Renal cortical epithelial cell (primary cell): ENCODE measurements at regions not wholly inside any gene's neighbourhood (a gene's known extent, or its start where the extent isn't known, plus 50 kb on each side); places are given as distances from the start of the nearest gene placed in this dataset.
A peak's percentile ranks its signal among the peaks of the same experiment; 100 is the strongest.

Source experiments
- DNase-seq: peaks from one replicate; pipeline ENCODE4 v3.0.0-alpha.2; 2011; ENCODE audit warnings: low read depth

DNA sequence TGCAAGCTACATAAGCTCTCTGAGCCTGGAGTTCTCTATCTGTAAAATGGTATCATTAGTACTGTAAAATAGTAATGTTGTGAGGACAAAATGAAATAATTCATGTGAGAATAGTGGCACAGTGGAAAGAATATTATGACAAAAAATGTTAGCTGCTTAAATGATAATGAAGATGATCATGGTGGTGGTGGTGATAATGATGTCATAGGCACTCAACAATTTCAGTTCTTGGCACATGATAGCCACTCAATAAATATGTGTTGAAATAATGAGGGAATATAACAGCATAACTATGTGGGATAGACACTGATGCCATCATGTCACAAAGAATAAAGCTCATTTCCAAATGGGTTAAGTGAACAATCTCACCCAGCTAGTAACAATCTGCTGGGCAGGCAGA lies 736.3 kb downstream of the EFNB2 start:
- no peak for DNase-seq

DNA sequence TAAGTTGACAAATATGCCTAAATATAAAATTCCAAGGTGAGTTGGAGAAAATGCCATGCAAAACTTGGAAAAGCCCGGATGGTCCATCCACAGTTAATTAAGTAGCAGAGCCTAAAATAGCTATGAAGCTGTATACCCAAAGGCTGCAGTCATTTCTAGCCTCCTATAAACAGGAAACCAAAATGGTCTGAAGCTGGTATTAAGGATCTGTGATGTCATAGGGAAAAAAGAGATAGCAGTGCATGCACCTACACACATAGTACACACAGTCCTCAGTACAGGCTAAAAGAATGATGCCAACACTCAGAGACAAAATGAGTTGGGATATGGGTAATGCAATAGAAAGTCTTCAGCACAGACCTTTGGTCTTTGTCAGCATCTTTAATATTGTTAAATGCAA lies 736.9 kb downstream of the EFNB2 start:
- no peak for DNase-seq

DNA sequence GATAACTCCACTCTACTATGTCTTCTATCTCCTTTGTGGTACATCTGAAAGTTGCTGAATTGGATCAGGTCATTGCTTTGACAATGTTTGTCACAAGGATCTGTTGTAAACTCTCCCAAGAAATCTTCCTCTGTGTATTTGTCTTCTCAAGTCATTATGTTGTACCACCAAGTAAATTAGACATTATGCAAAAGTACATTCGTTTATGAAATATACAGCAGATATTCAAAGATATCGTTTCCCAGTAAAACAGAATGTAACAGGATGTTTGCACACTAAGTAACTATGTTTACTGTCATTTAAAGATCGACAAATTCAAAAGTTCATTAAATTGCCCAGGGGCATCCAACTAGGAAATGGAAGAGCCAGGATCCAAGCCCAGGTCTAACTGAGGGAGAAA lies 739.4 kb downstream of the EFNB2 start:
- no peak for DNase-seq

DNA sequence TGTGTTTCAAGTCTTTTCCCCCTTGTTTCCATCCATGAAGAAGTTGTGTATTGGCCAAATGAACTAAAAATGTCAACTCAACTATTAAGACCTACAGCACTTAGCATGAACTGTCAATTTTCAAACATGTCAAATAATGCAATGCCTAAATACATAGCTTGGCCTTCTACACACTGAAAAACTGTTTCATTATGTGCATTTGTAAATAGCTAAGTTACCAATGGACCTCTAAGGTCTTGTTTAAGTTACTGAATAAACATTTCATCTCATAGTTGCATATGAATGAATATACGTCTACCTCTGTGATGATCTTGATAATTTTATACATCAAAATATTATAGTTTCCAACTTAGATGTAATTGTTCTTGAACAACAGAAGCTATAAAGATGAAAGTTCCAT lies 744.5 kb downstream of the EFNB2 start:
- no peak for DNase-seq

DNA sequence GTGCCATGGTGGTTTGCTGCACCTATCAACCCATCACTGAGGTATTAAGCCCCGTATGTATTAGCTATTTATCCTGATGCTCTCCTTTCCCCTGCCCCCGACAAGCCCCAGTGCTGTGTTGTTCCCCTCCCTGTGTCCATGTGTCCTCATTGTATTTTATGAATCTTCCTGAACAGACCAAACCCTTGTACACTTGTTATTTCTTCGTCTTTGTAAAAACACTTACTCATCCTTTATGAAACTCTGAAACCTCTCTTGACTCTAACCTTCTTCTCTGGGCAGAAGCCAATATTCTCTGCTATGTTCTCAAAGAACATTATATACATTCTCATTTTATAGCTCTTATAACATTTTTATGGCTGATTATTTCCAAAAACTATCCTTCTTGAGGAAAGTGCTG lies 746.9 kb downstream of the EFNB2 start:
- no peak for DNase-seq

DNA sequence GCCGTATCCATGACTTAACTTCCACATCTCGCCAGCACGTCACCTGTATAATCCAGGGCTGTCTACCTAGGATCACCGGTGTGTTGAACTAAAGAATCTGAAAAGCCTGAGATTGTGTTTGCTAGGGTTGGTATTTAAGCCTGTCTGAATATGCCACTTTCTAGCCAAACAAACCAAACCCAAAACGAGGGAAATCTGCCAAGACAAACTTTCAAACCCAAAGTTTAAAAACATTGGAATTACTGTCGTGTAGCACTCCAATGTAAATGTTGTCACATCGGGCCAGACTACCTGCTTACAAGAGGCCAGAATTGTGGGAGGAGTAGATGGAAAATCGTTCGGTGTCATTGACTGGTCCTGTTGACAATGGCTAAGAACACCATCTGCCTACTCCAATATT lies 747.8 kb downstream of the EFNB2 start:
- no peak for DNase-seq

DNA sequence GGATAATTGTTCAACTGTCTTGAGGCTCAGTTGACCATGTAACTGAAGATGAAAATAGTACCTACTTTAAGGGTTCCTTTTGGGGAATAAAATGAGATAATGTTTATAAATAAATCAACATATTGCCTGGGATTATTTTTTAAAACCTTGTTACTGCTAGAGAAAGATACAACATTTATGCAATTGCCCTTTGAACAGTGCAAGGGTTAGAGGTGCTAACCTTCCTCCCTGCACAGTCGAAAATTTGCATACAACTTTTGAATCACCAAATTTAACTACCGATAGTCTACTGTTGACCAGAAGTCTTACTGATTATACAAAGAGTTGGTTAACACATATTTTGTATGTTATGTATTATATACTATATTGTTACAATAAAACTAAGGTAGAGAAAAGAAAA lies 750.0 kb downstream of the EFNB2 start:
- no peak for DNase-seq

DNA sequence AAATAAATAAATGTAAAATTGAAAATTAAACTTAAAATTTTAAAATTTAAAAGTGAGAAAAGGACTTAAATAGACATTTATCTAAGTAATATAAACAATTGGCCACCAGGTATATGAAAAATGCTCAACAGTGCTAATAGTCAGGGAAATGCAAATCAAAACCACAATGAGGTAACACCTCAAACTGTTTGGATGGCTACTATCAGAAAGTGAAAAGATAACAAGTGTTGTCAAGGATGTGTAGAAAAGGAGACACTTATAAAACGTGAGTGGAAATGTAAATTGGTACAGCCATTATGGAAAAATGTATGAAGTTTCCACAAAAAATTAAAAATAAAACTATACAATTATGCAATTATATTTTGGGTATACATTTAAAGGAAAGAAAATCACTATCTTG lies 752.2 kb downstream of the EFNB2 start:
- no peak for DNase-seq

DNA sequence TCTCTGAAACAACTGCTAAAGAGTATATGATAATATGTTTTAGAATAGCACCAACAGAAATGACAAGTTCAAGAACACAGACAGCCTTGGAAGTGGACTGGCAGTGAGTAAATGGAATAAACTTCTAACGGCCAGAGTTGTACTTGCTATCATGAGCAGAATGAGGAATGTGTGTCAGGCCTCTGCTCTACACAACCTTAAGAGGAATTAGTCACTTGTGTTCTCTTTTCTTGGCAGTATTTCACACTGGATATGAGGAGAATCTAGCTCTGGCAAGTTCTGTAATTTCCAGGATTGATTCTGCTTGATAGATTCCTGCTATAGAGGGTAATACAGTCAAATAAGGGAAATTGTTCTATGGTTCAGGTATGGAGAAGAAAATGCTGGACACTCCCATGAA lies 757.3 kb downstream of the EFNB2 start:
- peak; percentile 91 for DNase-seq

DNA sequence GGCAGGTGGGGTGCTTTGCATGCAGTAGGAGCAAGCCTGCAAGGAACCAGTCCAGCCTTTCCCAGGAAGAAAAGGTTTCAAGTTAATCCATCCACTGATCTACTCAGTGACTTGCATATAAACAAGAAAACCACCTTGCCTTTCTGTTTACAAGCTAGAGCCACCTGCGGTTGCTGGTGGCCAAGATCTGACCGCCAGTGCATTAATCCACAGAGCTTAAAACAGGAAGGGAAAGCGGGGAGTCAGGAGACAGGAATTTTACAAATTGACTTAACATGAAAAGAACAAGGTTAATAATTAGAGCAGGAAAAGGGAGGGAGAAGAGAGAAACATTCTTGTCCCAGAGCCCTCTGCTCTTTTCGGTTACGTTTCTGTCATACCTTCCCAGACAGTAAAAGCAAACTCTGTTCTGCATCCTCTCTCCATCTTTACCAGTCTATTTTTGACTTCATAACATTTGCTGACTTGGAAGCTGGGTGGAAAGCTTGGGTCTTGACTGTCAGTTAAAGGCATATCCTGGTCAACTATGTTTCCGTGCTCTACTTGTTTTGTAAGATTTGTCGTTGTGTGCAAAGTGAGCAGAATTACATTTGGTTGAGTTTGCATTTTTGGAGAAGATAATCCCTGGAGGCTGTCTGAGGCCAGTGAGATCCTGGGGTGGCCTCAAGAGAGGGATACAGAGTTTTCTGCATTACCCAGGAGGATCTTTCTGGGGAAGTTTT lies 760.6 kb downstream of the EFNB2 start:
- peak; percentile 100 for DNase-seq

DNA sequence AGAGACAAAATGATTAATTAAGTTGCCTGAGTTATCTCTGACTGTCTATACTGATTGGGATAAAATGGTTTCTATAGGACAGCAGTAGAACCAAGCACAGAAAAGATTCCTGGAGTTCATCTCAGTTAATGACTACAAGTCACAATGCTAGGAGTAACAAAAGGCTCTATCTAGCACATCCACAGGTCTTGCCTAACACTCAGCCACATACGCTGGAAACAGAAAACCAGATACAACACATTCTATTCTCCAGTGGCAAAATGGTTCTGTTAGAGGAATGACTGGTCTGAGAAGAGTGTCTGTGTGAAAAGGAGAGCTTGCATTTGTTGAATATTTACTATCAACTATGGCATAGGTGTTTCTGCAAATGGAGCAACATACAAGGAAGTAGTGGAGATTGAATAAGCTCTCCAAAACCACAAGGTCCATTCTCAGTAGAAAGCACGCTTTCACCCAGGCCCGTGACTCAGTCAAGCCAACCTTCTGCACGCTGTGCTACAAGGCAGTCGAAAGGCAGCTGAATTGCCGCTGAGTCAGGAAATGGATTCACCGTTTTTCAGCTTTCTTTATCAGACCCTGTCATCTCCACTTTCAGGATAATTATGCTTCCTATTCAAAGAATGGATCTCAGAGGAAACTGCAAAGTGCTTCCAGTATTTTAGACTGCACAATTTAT lies 761.5 kb downstream of the EFNB2 start:
- peak; percentile 99 for DNase-seq

DNA sequence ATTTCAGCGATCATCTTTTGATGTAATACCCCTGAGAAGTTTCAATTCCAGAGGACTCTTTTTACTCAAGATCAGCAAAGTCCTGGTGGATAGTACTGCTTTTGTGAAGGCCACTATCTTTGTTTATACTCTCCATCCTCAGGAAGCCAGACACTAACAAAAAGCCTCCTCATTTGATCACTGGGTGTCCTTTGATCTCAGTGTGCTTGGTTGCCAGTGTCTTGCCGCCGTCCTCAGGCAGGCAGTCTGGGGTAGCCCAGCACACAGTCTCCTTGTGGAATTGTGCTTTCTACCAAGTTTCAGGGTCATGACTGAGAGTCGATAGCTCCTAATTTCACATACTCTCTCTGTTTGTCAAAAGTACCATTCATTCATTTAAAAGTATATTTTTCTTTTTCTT lies 762.2 kb downstream of the EFNB2 start:
- DNase-seq, result no peak

DNA sequence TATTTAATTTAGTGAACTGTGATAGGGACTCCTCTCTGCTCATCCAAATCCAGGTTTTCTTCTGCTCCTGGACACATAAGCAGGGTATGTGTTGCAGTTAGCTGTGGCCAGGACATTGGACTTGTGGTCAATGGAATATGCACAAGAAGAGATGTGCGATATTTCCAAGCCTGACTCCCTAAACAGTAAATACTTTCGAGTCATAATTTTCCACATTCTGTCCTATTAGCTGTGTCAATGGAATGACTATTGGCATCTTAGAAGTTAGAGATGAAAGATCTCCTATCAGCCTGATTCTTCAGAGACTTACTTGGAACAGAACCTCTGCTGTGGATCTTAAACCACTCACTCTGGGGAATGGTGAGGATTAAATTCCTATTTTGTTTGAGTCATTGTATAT lies 771.0 kb downstream of the EFNB2 start:
- DNase-seq, result peak; percentile 28

DNA sequence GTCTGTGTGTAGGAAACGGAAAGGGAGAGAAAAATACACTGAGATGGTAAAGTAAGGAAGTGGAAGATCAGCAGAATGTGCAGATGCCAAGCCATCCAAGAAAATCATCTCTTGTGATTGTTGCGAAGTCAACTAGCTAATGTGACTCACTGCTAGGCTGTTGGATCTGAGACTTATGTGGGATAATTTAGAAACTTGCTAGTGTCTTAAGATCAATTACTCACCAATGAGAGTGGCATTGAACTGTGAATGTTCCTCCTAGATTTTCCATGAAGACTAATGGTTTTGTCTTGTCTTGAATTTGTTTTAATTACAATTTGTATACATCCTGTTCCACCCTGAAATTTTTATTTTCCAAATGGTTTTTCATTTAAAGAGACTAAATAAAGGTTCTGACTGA lies 771.6 kb downstream of the EFNB2 start:
- peak; percentile 85 for DNase-seq

DNA sequence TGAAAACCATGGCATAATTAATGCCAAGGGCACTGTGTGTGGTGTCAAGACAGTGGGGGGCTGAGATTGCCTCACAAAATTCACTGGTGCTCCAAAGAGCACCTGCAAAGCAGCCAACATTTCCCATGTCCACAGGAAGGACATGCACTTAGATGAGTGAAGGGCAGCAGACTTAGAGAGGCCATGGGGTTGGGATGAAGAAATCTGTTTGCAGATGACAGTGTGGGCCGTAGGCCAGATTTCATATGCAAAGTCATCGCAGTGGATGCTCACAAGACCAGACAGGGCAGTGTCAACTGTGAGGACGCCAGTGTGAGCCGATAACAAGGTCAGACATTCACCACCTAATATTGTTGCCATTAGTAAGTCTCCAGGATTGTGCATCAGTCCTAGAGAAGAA lies 773.4 kb downstream of the EFNB2 start:
- DNase-seq, result no peak

DNA sequence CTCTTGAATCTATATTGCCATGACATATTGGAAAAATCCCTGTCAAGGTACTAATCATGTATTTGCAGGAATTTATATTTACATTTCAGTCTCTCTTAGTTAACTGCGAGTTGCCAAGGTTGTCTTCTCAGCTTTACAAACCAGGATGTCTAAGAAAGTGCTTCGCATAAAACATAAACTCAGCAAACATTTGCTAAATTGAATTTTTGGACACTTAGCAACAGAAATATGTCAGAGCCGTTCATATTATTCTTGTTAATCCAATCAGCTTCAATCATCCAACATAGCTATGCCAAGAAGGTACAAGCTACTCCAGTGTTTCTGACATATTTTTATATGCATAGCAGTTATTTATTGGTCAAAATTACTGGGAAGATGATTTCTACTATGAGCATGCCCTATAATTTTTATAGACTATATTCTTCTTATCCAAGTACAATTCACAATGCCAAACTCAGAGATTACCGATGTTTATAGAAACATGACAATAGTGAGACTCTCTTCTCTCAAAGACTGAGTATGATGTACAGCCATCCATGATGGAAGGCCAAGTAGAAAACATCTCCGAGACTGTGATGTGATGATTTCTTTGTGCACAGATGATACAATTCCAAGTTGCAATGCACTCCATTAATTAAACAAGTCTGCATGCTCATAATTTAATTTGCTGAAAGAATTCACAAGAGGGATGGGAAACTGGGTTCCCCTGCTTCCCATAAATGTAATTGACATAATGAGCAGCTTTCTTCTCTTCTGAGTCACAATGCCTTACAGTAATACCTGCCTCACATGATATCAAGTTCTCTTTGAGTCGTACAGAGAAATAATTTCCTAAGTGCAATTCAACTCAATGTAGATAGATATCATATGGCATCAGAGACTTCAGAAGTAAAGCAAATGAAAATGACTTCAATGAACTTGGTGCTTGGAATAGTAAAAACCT lies 776.3 kb downstream of the EFNB2 start:
- no peak for DNase-seq

DNA sequence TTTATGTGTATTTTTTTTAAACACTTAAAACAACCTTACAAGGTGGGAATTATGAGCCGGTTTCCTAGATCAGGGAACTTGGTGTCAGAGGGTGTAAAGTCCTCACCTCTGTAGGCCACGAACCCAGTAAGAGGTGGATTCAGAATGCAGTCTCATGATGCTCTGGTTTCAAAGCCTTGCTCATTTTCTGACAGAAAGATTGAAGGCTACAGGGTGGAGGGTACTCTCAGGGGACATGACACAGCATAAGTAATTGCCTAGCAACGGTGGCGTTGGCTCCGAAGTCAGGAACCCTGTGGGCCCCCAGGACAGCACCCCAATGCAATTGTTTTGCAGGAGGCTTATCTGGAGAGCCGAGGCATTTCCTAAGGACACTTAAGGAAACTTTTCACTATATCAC lies 794.7 kb downstream of the EFNB2 start:
- no peak for DNase-seq

DNA sequence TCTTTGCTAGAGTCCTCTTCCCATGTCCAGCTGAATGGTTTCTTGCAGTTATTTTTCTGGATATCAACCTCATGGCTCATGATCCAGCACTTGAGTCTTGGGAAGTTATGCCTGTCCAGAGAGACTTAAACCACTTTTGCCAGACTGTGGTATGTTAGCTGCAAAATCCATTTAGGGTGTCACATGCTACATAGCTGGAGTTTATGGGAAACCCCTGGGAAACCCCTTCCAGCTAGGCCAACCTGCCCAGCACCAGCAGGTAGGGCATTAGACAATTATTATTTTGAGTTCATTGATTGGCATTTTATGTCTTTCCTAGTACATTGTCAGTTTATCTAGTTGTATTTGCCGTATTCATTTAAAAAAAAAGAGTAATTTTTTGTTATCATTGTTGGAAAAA lies 797.8 kb downstream of the EFNB2 start:
- DNase-seq, result peak; percentile 9

DNA sequence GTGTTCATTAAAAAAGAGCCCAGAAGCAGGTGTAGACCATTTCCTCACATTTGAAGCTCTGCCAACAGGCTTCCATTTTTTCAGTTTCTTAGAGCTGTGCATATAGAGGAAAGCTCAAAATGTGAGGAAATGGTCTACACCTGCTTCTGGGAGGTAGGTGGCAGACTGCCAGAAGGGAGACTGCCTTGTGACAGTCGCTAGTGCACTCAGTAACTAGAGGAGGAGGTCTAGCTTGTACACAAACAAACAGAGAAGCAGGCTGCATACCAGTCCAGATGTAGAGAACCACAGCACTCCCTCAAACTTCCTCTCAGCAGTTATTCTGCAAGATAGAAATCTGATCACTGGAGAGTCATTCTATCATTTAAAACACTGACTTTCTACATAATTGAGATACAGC lies 800.2 kb downstream of the EFNB2 start:
- peak; percentile 36 for DNase-seq

DNA sequence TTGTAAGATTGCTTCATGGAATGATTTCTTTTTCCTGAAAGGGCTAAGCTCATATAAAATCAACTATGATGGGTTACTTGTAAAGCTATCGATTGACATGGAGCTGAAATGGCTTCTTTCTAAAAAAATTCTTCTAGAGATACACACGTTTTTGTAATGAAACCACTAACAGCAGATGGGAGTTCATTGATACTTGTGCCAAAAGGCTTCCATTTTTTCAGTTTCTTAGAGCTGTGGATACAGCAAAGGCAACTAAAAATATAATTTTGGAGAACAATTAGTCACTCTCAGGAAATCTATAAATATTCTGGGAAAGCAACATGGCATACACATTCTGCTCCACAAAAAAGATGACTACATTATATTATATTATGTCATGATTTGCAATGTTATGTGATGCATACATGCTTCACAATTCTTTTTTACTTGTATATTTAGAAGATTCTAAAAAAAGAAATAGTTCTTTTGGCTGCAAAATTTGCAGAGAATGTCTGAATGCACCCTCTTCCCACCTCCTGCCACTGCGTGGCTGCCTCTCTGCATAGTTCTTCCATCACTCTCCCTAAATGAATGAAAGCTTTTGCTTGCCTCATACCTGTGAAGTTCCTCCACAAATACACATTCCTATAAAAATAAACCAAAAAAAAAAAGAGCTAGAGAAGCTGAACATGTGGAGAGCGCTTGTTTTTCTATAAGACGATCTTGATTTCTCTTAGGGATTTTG lies 802.5 kb downstream of the EFNB2 start:
- no peak for DNase-seq

DNA sequence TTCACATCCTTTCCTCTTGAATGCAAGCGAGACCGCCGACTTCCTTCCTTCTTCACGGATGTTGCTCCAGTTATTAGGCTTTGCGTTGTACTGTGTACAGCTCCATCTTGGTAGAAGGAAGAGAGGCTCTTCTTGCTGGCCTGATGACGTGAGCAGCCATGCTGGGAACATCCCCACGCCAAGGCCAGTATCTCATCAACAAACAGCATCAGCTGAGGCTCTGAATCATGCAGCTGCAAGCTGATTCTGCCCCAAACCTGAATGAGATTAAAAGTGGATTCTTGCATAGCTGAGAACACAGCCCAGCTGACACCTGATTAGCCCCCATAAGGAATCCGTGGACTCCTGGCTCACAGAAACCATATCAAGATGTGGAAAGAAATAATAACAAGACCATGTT lies 809.6 kb downstream of the EFNB2 start:
- no peak for DNase-seq

DNA sequence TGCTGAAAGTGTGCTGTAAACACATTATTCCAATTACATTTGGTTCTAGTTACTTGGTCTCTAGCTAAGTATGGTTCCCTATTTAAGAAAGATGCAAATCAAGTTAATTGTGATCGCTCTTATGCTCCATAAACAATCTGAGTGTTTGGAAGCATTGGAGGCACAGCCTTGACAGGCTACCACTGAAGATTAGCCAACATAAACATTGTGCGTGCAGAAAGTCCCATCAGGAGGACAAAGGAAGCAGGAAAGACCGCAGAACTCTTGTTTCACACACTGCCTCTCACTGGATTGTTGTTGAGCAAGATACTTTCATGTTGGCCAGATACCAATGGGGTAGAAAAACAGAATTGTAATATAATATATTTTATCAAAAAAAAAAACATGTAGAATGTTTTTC lies 814.4 kb downstream of the EFNB2 start:
- DNase-seq, result peak; percentile 11
